Right renal cortex interstitium (tissue), 3 donors: ENCODE measurements at regions not wholly inside any gene's neighbourhood (a gene's known extent, or its start where the extent isn't known, plus 50 kb on each side); places are given as distances from the start of the nearest gene placed in this dataset.
A peak's percentile ranks its signal among the peaks of the same experiment; 100 is the strongest.

ENCODE experiments used
- DNase-seq, 3 donors: peaks; one replicate each; pipeline ENCODE4 v3.0.0-alpha.2; 2013; ENCODE audit warnings: low read depth in 3 of 3, low spot score in 2 of 3

DNA sequence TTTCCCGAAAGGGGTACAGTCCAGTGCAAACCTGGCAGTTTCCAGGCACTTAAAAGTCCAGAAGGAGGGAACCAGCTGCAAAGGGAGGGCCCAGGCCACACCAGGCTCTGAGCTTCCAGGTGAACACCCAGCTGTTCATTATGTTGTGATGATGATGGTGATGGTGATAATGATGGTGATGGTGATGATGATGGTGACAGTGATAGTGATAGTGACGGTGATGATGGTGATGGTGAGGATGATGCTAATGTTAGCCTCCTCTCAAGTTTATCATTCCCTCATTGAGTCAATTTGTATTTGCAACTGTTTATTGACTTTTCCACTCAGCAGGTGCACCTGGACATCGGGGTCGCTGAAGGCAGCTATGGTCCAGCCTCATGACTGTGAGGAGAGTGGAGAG lies 199.4 kb upstream of the ID2 start:
- no peak for DNase-seq

DNA sequence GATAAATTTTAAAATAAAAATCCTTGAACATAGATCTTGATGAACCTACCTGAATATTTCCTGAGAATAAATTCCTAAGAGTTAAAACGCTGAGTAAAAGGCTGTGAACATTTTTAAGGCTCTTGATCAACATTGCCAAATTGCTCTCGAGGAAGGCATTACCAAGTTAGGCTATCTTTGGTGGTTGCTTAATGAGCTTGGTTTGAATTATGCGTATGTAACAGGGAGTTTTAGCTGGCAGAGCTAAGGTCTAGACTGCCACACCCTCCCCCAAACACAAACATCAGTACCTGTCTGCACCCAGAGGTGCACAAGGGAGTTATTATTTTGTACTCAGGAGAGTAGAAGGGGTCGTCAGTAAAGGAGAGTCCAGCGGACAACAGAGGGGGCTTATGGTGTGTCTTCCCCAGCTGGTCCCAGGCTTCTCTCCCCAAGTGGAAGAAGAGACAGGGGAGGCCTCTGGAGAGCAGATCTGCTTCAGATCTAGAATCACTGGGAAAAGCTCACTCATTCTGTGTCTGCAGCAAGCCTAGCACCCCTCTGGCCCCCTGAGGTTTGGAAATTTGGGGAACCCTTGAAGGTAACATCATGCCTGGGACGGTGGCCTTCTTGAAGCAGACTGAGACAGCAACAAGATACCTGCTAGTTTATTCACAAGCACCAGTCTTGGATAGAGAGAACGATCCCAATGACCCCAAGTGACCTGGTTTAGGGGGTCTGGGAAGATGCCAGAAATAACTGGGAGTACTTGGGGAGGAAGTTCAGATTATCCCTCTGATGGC lies 197.2 kb upstream of the ID2 start:
- no peak for DNase-seq

DNA sequence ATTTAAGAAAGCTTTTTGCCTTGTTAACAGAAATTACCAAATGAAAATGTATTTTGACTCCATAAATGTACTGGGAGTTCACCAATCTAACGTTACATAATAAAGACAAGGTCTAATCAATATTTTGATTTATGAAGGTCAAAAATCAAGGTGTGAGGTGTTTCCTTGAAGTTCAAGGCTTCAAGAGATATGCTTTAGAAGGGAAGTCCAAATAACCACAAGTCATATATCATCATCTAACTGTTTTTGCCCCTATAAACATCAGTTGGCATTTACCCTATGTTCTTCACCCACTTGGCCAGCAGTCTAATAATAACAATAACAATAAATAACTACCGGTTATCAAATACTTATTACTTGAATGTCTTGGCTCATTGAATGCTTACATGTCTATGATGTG lies 196.1 kb upstream of the ID2 start:
- DNase-seq: no peak

DNA sequence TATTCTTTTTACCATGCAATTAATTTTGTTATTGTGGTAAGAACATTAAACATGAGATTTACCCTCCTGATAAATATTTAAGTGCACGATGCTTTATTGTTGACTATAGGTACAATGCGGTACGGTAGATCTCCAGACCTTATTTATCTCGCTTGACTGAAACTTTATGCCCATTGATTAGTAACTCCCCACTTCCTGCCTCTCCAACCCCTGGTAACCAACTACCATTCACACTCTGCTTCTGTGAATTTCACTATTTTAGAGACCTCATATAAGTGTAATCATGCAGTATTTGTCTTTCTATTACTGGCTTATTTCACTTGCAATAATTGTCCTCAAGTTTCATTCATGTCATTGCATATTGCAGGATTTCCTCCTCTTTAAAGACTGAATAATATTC lies 195.7 kb upstream of the ID2 start:
- no peak for DNase-seq

DNA sequence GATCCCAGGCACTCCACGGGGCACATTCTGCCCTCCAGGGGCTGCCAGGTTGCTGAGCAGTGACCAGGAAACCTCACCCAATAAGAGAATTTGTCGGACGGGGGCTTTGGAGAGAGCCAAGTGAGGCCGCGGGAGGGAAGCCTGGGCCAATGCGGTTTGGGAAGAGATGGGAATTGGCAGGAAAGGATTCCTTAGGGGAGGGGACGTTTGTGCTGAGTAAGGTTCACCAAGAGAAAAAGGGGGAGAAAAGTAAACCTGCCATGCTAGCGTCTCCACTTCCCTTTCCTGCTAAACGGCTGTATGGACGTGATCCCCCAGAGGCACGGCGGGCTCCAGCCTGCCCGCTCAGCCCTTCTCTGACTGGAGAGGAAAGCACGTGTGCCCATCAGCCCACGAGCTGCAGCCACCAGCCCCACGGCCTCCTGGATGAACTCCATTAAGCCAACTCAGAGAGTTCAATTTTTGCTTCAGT lies 194.4 kb upstream of the ID2 start:
- no peak for DNase-seq

DNA sequence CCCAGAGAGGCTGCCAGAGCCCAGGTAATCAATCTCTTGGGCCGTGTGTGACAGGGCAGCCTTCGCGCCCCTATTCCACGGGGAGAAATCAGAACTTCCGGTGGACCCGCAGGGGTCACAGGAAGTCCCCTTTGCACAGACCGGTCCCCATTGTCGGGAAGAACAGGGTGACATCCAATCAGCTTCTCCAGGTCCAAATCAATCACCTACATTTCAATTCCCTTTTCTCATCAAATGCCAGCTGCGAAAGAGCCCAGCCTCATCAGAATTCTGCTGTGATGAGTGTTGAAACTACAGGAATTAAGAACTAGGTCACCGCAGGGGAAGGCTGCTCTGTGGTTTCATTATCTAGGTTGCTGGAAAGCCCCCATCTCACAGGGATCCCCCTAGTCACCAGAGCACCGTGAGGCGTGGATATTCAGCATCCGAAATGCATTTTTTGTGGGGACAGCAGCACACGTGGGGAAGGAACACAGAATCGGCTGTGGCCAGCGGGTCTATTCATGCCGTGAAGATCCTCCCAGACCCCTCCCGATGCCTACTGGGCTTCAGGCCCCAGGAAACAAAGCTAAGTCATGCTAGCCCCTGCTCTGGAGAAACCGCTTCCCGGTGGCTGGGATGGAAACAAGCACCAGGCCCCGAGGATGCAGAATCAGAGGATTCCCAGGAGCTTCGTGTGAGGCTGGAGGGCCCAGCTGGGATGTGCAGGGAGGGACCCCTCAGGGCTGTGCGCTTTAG lies 193.7 kb upstream of the ID2 start:
- DNase-seq: no peak

DNA sequence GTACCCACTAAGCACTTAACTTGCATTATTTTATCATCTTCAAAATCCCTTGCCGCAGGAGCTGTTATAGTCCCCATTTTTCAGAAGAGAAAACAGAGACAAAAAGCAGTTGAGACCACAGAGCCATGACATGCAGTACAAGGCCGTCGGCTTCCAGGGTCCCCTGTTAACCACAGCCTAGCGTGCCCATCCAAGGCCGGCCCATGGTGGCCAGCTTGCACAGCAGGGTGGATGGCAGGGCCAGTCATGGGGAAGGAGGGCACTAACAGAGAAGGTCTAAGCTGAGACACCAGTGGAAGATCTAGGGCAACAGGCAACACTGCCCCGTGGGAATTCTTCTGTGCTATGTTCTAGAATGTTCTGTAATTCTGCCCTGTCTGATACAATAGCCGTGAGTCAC lies 192.6 kb upstream of the ID2 start:
- DNase-seq: no peak

DNA sequence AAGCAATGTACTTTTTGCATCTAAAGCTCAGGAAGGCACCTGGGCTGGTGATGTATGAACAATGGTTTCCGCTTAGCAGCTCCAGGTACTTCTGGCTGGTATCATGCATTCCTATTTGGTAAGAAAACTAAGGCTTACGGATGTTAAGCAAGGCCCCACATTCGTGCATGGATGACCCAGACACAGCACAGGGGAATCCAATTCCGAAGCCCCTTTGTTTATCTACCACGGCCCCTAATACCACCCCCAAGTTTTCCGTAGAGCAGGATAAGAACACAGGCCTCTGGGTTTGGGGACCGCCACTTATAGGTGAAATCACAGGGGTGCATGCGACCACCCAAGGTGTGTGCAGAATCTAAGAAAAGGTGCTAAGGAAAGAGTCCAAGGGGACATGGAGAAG lies 192.1 kb upstream of the ID2 start:
- no peak for DNase-seq

DNA sequence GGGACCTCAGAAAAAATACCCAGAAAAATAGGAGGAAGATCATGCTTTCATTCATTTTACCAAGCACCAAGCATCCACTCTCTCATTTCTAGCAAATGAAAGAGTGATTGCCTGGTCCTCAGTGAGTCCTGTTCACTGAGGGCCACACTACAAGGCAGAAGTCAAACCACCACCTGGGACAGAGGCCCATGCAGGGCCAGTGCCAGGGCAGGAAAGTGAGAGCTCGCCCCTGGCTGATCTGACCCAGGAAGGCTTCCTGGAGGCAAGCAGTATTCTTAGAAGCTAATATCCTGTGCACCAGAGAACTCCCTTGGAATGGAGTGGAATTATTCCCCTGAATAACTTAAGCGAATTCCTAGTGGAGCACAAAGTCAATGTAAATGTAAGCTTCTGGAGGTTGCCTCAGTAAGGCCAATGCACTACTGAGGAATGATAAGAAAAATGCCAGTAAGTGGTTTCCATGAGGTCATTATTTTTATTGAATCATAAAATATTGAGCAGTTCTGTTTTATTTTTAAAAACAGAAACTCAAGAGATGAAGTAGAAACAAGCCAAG lies 191.6 kb upstream of the ID2 start:
- DNase-seq: no peak

DNA sequence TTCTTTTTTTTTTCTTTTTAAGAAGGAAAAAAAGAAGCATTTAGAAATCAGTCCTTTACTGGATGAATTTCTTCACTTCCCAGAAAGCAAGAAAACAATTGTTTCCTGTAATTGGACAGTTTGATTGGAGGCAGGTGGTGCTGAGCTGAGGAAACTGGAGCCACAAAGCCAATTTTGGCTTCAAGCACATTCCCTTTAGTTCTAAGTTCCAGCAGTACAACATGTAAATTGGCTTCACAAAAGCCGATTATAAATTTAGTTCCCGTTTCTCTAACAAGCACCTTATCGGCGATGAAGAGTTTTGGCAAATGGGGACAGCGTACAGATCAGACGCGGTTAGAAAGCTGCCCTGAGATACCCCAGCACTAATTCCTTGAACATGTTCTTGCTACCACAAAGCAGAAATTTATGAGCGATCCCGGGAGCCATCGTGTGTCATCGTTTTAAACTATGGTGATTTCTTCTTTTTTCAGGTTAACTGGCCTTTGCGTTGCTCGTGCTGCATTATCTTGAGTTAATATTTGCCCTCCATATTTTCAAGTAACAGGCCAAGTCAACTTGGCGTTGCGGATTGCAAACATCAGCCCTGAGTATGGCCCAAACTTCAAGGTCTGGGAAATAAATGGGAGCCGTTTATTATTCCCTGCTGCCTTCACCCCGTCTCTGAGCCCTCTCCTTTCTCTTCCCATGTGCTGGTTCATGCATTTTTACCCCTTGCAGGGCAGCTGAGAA lies 190.4 kb upstream of the ID2 start:
- peak in 2 of 3 donors; percentile 45 to 47 for DNase-seq

DNA sequence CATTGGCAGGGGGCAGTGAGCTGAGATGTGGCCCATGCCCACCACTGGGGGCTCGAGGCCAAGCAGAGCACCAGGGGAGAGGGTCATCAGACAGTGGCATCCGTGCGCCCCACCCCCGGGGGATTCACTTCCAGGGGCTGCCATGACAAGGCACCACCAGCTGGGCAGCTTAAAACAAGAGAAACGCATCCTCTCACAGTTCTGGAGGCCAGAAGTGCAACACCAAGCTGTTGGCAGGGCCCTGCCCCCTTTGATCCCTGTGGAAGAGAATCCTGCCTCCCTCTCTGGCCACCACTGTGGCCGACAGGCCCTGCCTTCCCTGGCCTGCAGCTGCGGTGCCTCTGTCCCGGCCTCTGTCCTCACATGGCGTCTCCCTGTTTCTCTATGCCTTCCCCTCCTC lies 187.7 kb upstream of the ID2 start:
- DNase-seq: no peak

DNA sequence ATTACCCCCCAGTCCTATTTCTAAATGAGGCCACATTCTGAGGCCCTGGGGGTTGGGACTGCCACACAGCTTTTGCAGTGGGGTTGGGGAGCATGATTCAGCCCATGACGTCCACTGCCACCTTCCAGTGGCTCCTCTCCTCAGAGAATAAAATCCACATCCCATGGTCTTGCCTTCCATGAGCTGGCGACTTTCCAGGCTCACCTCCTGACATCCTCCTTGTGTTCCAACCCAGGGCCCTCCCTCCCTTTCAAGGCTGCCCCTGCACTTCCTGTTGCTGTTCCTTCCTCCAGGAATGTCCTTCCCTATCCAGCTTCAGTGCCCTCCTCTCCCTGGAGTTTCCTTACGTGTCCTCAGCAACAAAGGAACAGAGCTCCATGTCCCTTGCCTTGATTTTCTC lies 187.3 kb upstream of the ID2 start:
- DNase-seq: no peak

DNA sequence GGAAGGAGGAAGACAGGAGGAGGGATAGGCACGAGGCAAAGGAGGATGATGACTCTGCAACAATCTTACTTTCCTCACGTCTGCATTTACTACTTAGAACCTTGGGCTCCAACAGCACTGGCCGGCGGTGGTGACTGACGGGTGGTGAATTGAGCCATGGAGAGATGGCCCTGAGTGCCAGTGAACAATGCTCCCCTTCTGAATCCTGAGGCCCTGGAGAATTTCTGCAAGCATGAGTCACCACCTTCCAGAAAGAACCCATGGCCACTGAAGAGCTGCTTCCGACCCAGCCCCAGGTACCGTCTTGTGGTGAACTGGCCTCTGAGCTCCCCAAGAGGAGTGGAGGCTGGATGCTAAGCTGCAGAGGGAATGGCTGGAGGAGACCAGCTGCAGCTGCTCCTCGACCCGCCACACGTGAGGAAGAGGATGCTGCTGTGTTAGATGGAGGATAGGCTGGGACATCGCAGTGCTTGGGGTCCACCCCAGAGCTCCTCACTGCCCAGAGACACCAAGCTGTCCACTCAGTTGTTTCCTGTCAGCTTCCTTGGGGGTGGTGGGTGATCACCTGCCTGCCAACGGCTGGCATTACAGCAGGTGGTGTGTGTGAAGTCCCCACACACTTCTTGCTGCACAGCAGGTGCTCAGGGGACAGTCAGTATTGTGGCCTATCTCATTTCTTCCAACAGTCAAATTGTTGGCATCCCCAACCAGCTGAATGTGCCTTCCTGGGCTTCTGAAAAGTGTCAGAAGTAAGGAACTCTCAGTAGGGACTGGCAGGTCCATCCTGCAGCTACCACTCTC lies 186.5 kb upstream of the ID2 start:
- DNase-seq: no peak

DNA sequence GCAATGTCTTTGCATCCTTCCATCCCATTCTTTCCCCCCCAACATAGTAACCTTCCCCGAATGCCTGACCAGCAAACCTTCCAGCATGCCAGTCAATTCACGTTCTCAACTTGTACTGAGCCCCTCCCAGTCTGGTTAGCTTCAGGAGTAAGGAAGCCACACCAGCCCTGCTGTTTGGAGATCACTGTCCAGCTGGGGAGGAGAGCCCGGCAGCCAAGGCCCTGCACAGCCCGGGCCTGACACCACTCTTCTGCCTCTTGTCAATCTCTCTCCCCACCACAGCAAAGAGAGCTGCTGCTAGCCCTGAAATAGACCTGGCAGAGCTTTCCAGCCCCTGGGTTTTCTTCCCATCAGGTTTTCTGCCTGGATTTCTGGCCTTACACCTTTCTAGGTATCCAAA lies 185.8 kb upstream of the ID2 start:
- DNase-seq: no peak

DNA sequence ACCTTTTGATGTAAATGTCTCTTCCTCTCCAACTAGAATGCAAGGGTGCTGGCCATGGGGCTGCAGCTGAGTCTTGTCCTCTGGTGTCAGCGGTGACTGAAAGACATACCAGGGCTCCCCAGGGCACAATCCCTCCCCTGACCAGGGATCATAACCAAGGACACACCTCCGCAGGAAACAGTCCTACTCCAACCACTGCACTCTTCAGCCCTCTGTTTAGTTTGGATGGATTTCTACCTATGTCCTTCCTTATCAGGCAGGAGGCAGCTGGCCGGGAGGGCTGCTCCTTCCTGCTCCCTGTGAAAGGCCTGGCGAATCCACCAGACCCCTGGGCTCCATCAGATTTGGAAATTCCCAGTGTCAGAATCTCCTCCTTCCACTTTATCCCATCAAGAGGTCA lies 185.2 kb upstream of the ID2 start:
- no peak for DNase-seq

DNA sequence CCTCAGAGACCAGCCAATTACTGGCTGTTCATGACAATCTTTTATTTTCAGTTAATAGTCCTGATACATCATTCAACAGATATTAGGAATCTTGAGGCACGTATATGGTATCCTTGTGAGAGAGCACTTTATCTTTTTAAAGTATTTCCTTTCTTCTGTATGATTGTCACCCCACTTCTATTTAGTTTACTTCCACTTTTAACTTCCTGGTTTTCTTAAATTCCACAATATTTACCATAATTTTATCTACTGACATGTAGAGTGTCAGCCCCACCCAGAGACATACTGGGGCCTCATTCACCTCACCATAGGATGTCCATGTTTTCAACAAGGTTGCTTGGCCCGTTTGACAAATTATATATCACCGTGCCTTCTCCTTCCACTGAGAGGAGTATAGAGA lies 182.9 kb upstream of the ID2 start:
- no peak for DNase-seq

DNA sequence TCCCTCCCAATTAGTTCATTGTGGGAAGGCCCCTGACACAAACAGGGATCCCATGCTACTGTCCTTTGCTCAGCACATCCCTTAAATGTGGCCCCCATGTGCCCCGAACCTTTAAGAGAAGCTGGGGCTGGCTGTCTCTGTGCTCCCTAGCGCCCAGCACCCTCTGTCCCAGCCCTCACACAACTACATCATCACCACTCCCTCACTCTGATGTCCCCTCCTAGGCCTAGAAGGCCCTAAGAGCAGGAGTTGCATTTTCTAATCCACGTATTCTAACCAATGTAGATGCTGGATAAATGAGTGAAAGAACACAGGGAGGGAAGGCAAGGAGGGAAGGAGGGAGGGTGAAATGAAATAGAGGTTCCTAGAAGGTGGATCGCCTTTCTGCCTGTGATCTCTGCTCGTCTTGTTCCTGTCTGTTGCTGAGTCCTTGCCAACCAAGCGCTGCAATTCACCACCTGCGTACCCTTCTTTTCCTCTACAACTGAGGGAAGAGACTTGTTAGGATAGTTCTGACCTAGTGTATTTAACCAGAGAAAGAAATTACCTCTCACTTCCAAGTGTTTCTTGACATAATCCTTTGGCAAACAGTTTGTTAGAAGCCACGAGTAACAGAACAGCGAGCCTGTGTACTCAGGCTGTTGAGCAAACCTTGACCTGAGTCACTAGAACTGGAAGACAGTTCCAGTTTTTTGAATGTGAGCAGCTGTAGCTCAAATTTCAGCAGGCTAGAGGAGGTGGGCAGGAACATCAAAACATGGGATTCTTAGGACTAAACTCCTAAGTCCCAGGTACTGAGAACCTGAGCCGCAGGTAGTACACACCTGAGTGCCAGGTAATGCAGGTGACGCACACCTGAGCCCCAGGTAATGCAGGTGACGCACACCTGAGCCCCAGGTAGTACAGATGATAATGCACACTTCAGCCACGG lies 181.5 kb upstream of the ID2 start:
- DNase-seq: no peak

DNA sequence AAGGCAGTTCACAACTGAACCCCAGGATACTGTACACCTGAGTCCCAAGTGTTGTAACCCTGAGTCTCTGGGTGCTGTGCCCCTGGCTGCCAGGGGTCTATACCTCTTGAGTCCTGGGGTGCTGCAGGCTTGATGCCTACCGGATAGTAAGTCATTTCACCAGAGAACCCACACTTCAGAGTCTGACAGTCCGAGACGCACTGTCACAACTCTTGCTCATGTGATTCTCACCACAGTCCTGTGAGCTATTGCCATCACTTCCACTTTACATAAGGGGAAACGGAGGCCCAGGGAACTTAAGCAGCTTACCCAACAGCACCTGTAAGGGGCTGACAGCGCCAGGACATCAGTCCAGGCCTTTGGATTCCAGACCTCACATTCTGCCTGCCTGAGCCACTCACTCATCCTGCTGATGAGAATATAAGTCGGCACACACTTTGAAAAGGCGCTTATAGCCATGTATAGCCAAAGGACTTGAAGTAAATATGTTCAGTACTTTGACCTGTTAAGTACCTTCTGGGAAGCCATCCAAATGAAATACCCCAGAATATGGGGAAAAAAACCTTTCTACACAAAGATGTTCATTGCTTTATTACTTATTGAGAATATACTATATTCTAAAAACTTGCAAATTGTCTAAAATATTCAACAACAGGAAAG lies 180.7 kb upstream of the ID2 start:
- no peak for DNase-seq

DNA sequence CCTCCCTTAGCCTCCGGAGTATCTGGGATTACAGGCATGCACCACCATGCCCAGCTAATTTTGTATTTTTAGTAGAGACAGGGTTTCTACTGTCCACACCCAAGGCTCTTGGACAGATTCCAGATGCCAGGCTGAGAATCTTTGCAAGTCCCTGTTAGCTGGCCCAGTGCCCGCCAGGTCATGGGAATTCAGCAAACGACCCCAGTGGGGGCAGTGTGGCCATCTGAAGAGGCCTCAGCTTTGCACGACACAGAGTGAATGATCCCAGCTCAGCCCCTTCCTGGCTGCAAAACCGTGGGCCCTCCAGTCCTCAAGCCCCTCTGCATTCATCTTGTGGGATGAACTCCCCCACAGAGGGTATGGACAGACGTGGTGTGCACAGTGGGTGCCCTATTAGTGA lies 179.5 kb upstream of the ID2 start:
- no peak for DNase-seq
